Fibroblast of villous mesenchyme (primary cell): ENCODE measurements at regions not wholly inside any gene's neighbourhood (a gene's known extent, or its start where the extent isn't known, plus 50 kb on each side); places are given as distances from the start of the nearest gene placed in this dataset.
A peak's percentile ranks its signal among the peaks of the same experiment; 100 is the strongest.

Experiments
- DNase-seq: peaks from one replicate; pipeline ENCODE4 v3.0.0-alpha.2; 2010; ENCODE audit warnings: low read depth
- H3K4me3 ChIP-seq: 2 replicates; pipeline ENCODE4 v1.5.1; 2011; ENCODE audit warnings: low read depth, mild to moderate bottlenecking, low read length
- CTCF ChIP-seq: IDR thresholded peaks from 2 replicates; pipeline ENCODE4 v1.5.1; 2012; ENCODE audit warnings: low read depth, mild to moderate bottlenecking, low read length; ENCODE audit not compliant: insufficient read depth

- no peak for TF ChIP-seq CTCF
- no peak for DNase-seq
- no peak overlapping the region for H3K4me3 ChIP-seq
Observed at GRCh38 chr21:34018185-34018584, 55.2 kb upstream of the MRPS6 start.

GRCh38 chr21:34017039-34017961 lies 56.1 kb upstream of the MRPS6 start:
- no peak for TF ChIP-seq CTCF
- no peak overlapping the region for H3K4me3 ChIP-seq
- peak; percentile 48 for DNase-seq

- TF ChIP-seq CTCF, result no peak
- DNase-seq, result no peak
Observed at GRCh38 chr21:34012640-34013039, 60.7 kb upstream of the MRPS6 start.

GRCh38 chr21:34011660-34012059 lies 61.7 kb upstream of the MRPS6 start:
- DNase-seq, result no peak
- no peak overlapping the region for H3K4me3 ChIP-seq
- no peak for TF ChIP-seq CTCF

More at GRCh38 chr21:34012640-34013039, 60.7 kb upstream of the MRPS6 start:
- no peak overlapping the region for H3K4me3 ChIP-seq

GRCh38 chr21:34009193-34009592 lies 64.2 kb upstream of the MRPS6 start:
- DNase-seq, result no peak
- no peak for TF ChIP-seq CTCF

GRCh38 chr21:34008618-34009017 lies 64.8 kb upstream of the MRPS6 start:
- no peak for TF ChIP-seq CTCF
- no peak overlapping the region for H3K4me3 ChIP-seq
- peak; percentile 44 for DNase-seq

More at GRCh38 chr21:34009193-34009592, 64.2 kb upstream of the MRPS6 start:
- H3K4me3 ChIP-seq, result no peak overlapping the region

- H3K4me3 ChIP-seq, result no peak overlapping the region
- TF ChIP-seq CTCF, result no peak
- no peak for DNase-seq
Observed at GRCh38 chr21:34006611-34007168, 66.7 kb upstream of the MRPS6 start.
